Vagina (tissue), 2 donors: ENCODE measurements at regions not wholly inside any gene's neighbourhood (a gene's known extent, or its start where the extent isn't known, plus 50 kb on each side); places are given as distances from the start of the nearest gene placed in this dataset.
"Not testable (repeated sequence)": the region's sequence is repeated elsewhere in the genome, so short reads cannot be mapped to it uniquely, and the experiment has no call there.

ENCODE experiments used
- DNase-seq, 2 donors: peaks; one replicate each; pipeline ENCODE4 v3.0.0-alpha.2; 2017; ENCODE audit errors: extremely low spot score in 2 of 2
- H3K27ac ChIP-seq: fragments of 200-600 bp; sonication (generic); one replicate; pipeline ENCODE4 v1.5.1; 2019
- H3K27me3 ChIP-seq: fragments of 200-600 bp; sonication (generic); one replicate; pipeline ENCODE4 v1.5.1; 2019
- H3K36me3 ChIP-seq, 2 donors: fragments of 200-600 bp; sonication (generic); one replicate each; pipeline ENCODE4 v1.5.1; 2017 to 2019
- H3K4me1 ChIP-seq: fragments of 200-600 bp; sonication (generic); one replicate; pipeline ENCODE4 v1.5.1; 2019
- H3K4me3 ChIP-seq, 2 donors: fragments of 200-600 bp; sonication (generic); 1 replicate in 1 of 2; 2 replicates in 1 of 2; pipeline ENCODE4 v1.5.1; 2016 to 2019
- H3K9me3 ChIP-seq: fragments of 200-600 bp; sonication (generic); one replicate; pipeline ENCODE4 v1.5.1; 2019
- POLR2A ChIP-seq, 2 donors: fragments of 450-650 bp; IDR thresholded peaks; one replicate each; pipeline ENCODE4 v1.6.1; 2017; ENCODE audit warnings: antibody characterized with exemption in 2 of 2, mild to moderate bottlenecking in 2 of 2, moderate library complexity in 2 of 2
- POLR2AphosphoS5 ChIP-seq, 2 donors: sonication (generic); formaldehyde crosslinking; IDR thresholded peaks; one replicate each; pipeline ENCODE4 v1.9.0; 2017; ENCODE audit warnings: antibody characterized with exemption in 2 of 2, mild to moderate bottlenecking in 2 of 2, low read depth in 1 of 2; ENCODE audit not compliant: insufficient read depth in 1 of 2
- intact Hi-C: fragments of 100-400 bp; cut with DNase I; formaldehyde crosslinking; loops from one replicate; pipeline ENCODE4 v1.15.1; 2023
- TF ChIP-seq, protein P1 (sequence below), 3 experiments: fragments of 450-650 bp in 2 of 3; fragments of 200-600 bp in 1 of 3; sonication (generic) in 1 of 3; IDR thresholded peaks; one replicate each; pipeline ENCODE4 v1.5.1; 2017 to 2019; ENCODE audit warnings: antibody characterized with exemption in 3 of 3, mild to moderate bottlenecking in 2 of 3, moderate library complexity in 2 of 3

DNA sequence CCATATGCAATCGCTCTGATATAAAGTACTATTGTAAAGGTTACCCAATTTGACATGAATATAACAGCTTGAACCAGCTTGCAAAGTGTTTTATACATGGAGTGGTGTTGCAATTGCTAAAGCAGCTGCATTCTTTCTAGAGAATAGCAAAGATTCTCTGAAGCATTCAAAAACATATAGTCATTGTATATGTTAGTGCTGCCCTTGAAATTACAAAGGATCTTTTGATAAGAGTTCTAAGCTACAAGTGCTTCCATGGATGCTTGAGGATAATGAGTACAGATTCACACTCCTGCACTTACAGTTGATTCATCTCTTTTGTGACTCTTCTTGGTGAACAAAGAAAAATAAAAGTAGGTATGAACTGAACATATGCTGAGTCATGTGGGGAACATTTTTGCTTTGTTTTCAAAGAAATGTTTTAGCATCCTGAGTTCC lies 175.7 kb downstream of the ALDH8A1 start:
- Histone ChIP-seq H3K36me3 (no peaks in the 10 kb centered on the region), H3K4me1 (peaks cover 6% of the 10 kb centered on the region), H3K4me3 (no peak overlapping the region), H3K9me3 (peaks cover 3% of the 10 kb centered on the region), H3K27ac (no peak overlapping the region), H3K27me3 (no peaks in the 10 kb centered on the region)
- TF ChIP-seq POLR2AphosphoS5 (IDR thresholded peaks at IDR 0.05; ENCODE audit: insufficient read depth in 1 of 2, low read depth in 1 of 2) (no peak), POLR2A (IDR thresholded peaks at IDR 0.05) (no peak)
- TF ChIP-seq, protein P1, sequence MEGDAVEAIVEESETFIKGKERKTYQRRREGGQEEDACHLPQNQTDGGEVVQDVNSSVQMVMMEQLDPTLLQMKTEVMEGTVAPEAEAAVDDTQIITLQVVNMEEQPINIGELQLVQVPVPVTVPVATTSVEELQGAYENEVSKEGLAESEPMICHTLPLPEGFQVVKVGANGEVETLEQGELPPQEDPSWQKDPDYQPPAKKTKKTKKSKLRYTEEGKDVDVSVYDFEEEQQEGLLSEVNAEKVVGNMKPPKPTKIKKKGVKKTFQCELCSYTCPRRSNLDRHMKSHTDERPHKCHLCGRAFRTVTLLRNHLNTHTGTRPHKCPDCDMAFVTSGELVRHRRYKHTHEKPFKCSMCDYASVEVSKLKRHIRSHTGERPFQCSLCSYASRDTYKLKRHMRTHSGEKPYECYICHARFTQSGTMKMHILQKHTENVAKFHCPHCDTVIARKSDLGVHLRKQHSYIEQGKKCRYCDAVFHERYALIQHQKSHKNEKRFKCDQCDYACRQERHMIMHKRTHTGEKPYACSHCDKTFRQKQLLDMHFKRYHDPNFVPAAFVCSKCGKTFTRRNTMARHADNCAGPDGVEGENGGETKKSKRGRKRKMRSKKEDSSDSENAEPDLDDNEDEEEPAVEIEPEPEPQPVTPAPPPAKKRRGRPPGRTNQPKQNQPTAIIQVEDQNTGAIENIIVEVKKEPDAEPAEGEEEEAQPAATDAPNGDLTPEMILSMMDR (IDR thresholded peaks at IDR 0.05): no peak
- intact Hi-C loops: no loop called here
- DNase-seq: no peak

- TF ChIP-seq POLR2AphosphoS5 (IDR thresholded peaks at IDR 0.05; ENCODE audit: insufficient read depth in 1 of 2, low read depth in 1 of 2) (no peak), POLR2A (IDR thresholded peaks at IDR 0.05) (no peak)
- TF ChIP-seq, protein P1 (IDR thresholded peaks at IDR 0.05): no peak
- Histone ChIP-seq H3K4me1 (peaks cover 6% of the 10 kb centered on the region), H3K36me3 (no peaks in the 10 kb centered on the region), H3K9me3 (no peaks in the 10 kb centered on the region), H3K27me3 (no peaks in the 10 kb centered on the region), H3K4me3 (no peak overlapping the region), H3K27ac (no peak overlapping the region)
- intact Hi-C loops: no loop called here
- DNase-seq: no peak
These were observed 177.1 kb downstream of the ALDH8A1 start for GRCh38 chr6:134772671-134773360.

DNA sequence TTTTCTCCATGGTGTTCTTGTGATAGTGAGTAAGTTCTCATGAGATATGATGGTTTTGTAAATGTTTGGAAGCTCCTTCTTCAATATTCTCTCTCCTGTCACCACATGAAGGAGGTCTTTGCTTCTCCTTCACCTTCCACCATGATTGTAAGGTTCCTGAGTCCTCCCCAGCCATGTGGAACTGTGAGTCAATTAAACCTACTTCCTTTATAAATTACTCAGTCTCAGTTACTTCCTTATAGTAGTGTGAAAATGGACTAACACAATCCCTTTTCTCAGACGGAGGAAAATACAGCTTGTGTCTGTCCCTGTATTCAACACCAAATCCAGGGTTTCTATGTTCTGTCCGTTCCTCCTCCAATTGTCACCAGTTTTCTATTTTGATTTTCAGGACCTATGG lies 181.0 kb downstream of the ALDH8A1 start:
- Histone ChIP-seq H3K27me3 (no peaks in the 10 kb centered on the region), H3K9me3 (no peaks in the 10 kb centered on the region), H3K4me3 (no peak overlapping the region), H3K36me3 (no peaks in the 10 kb centered on the region), H3K27ac (no peak overlapping the region), H3K4me1 (peaks cover 3% of the 10 kb centered on the region)
- intact Hi-C loops: no loop called here
- TF ChIP-seq POLR2AphosphoS5 (IDR thresholded peaks at IDR 0.05; ENCODE audit: insufficient read depth in 1 of 2, low read depth in 1 of 2) (no peak), POLR2A (IDR thresholded peaks at IDR 0.05) (no peak)
- TF ChIP-seq, protein P1 (IDR thresholded peaks at IDR 0.05): no peak
- DNase-seq: no peak

DNA sequence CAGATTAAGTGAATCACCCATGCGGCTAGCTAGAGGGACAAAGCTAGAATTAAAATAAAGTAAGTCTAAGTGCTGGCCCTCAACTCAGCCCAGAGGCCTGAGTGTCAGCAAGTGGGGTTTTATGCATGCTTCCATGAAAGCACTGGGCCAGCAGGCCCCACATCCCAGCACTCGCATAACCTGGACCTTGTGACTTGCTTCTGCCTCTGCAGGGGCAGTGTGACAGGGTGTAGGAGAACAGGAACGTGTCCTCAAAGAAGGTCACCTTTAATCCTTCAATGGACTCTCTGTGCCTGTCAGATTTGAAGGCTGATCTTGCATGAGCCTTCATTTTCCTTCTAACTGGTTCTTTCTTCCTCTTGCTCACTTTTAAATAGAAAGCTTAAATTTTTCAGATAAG lies 183.4 kb downstream of the ALDH8A1 start:
- no peaks in the 10 kb centered on the region for H3K27me3 ChIP-seq

DNA sequence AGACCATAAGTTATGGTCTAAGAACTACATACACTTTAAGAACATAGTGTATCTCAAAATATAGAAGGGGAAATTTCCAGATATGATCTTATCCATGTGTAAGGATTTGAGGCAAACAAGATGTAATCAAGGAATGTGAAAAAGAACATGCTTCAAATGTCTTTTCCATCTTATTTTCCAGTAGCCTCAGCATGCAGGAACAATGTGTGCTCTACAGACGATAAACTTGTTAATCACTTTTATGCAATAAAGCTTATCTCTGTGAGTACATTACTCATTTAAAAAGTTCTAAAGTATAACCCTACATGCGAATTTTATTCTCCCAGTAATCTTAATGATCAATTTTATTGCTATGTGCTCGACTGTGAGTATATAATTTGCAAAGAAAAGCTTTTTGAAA lies 185.2 kb downstream of the ALDH8A1 start:
- no peaks in the 10 kb centered on the region for H3K27me3 ChIP-seq
- intact Hi-C loops: no loop called here
- H3K9me3 ChIP-seq: no peaks in the 10 kb centered on the region
- no peak overlapping the region for H3K4me3 ChIP-seq
- no peak overlapping the region for H3K27ac ChIP-seq
- H3K36me3 ChIP-seq: no peaks in the 10 kb centered on the region
- H3K4me1 ChIP-seq: no peaks in the 10 kb centered on the region
- TF ChIP-seq POLR2AphosphoS5 (IDR thresholded peaks at IDR 0.05; ENCODE audit: insufficient read depth in 1 of 2, low read depth in 1 of 2) (no peak), POLR2A (IDR thresholded peaks at IDR 0.05) (no peak)
- TF ChIP-seq, protein P1 (IDR thresholded peaks at IDR 0.05): no peak
- no peak for DNase-seq

More for the DNA sequence above, 183.4 kb downstream of the ALDH8A1 start:
- Histone ChIP-seq H3K9me3 (no peaks in the 10 kb centered on the region), H3K27ac (no peak overlapping the region), H3K36me3 (no peaks in the 10 kb centered on the region), H3K4me3 (no peak overlapping the region), H3K4me1 (no peaks in the 10 kb centered on the region)
- intact Hi-C loops: no loop called here
- no peak for TF ChIP-seq POLR2A (IDR thresholded peaks at IDR 0.05)
- TF ChIP-seq, protein P1 (IDR thresholded peaks at IDR 0.05): no peak
- TF ChIP-seq POLR2AphosphoS5 (IDR thresholded peaks at IDR 0.05; ENCODE audit: insufficient read depth in 1 of 2, low read depth in 1 of 2): no peak
- DNase-seq: no peak

DNA sequence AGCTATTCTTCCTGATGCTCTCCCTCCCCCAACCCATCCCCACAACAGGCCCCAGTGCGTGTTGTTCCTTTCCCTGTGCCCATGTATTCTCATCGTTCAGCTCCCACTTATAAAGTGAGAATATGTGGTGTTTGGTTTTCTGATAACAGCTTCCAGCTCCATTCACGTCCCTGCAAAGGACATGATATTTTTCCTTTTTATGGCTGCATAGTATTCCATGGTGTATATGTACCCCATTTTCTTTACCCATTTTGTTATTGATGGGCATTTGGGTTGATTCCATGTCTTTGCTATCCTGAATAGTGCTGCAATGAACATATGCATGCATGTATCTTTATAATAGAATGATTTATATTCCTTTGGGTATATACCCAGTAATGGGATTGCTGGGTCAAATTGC lies 186.3 kb downstream of the ALDH8A1 start:
- H3K4me3 ChIP-seq, H3K4me1 ChIP-seq, H3K9me3 ChIP-seq, intact Hi-C loops, DNase-seq, H3K27ac ChIP-seq, H3K27me3 ChIP-seq, H3K36me3 ChIP-seq: not testable (repeated sequence)
